ENCODE measurements at regions not wholly inside any gene's neighbourhood (a gene's known extent, or its start where the extent isn't known, plus 50 kb on each side); places are given as distances from the start of the nearest gene placed in this dataset.

- ATAC-seq (no peak), DNase-seq (no peak)
- Histone ChIP-seq H3K36me3 (ENCODE audit: low read depth) (no peaks in the 10 kb centered on the region), H3K4me3 (no peak overlapping the region), H3K9me3 (no peaks in the 10 kb centered on the region), H3K4me1 (ENCODE audit: low read depth) (no peaks in the 10 kb centered on the region)
- intact Hi-C loops (cut with DNase I, micrococcal nuclease): no loop called here
- no peak for TF ChIP-seq CTCF (IDR thresholded peaks at IDR 0.05)
Observed at GRCh38 chr2:216774180-216774579, 78.8 kb upstream of the IGFBP5 start.

DNA sequence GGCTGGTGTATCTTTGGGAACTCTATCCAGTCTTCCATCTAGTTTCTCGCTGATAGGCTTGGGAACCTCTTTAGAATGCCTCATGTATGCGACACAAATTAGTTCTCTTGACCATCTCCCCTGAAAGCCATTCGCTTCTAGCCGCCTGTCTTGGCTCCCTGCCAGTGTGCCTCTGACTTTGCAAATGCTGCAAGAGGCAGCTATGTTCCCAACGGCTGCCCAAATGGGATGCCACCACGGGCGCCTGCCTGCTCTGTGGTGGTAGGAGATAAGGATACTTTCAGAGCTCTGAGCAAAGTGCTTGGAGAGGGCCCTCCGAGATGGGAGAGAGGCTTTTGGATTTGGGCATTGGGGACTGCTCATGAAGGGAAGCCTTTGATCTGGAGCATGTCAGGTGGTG, 77.7 kb upstream of the IGFBP5 start:
- DNase-seq (no peak), ATAC-seq (no peak)
- H3K36me3 ChIP-seq (ENCODE audit: low read depth): no peaks in the 10 kb centered on the region
- H3K4me3 ChIP-seq: no peak overlapping the region
- intact Hi-C loops (cut with DNase I, micrococcal nuclease): no loop called here
- no peaks in the 10 kb centered on the region for H3K9me3 ChIP-seq
- H3K4me1 ChIP-seq (ENCODE audit: low read depth): no peaks in the 10 kb centered on the region
- TF ChIP-seq CTCF (IDR thresholded peaks at IDR 0.05): no peak

DNA sequence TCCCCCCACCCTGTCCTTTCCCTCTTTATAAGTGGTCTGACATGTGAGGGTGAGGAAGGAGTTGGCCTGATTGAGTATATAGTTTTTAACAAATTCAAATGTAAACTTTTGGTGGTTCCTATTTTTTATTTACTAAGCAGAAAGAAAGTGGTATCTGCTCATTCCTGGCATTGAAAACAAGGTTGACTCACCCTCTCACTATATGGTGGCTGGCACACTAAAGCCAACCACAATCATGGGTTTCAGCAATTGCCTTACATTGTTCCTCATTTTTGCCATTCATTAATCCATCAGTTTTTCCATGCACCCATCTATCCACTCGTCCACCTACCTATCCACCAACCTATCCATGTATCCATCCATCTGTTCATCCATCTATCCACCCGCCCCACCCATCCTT, 75.4 kb upstream of the IGFBP5 start:
- ATAC-seq (no peak), DNase-seq (no peak)
- no peaks in the 10 kb centered on the region for H3K4me1 ChIP-seq (ENCODE audit: low read depth)
- H3K9me3 ChIP-seq: no peaks in the 10 kb centered on the region
- no peaks in the 10 kb centered on the region for H3K36me3 ChIP-seq (ENCODE audit: low read depth)
- H3K4me3 ChIP-seq: no peak overlapping the region
- intact Hi-C loops (cut with DNase I, micrococcal nuclease): no loop called here
- TF ChIP-seq CTCF (IDR thresholded peaks at IDR 0.05): no peak

DNA sequence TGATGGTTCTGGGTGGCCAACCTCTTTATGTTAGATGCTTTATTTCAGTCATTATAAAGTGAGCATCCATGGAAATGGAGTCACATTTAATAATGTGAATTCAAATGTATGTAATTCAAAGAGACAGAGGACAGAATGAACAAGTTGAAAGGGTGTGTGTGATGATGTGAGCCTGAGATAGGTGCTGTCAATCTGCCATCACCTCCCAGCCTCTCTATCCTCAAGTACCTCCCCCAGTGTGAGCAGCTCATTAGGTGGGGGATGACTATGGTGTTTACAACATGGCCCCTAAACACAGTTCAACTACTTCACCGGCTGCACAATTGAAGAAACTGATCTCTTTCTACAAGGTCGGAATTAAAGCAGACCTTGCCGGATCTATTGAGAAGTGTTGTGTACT, 74.7 kb upstream of the IGFBP5 start:
- ATAC-seq: no peak
- Histone ChIP-seq H3K36me3 (ENCODE audit: low read depth) (no peaks in the 10 kb centered on the region), H3K4me3 (no peak overlapping the region), H3K9me3 (no peaks in the 10 kb centered on the region), H3K4me1 (ENCODE audit: low read depth) (no peaks in the 10 kb centered on the region)
- DNase-seq: no peak
- intact Hi-C loops (cut with DNase I, micrococcal nuclease): no loop called here
- no peak for TF ChIP-seq CTCF (IDR thresholded peaks at IDR 0.05)

- TF ChIP-seq CTCF (IDR thresholded peaks at IDR 0.05): no peak
- DNase-seq (no peak), ATAC-seq (no peak)
- no peaks in the 10 kb centered on the region for H3K9me3 ChIP-seq
- H3K36me3 ChIP-seq (ENCODE audit: low read depth): no peaks in the 10 kb centered on the region
- no peak overlapping the region for H3K4me3 ChIP-seq
- H3K4me1 ChIP-seq (ENCODE audit: low read depth): no peaks in the 10 kb centered on the region
- intact Hi-C loops (cut with DNase I, micrococcal nuclease): no loop called here
Observed at GRCh38 chr2:216769626-216770025, 74.3 kb upstream of the IGFBP5 start.

GRCh38 chr2:216768908-216769411, 73.6 kb upstream of the IGFBP5 start:
- DNase-seq (no peak), ATAC-seq (no peak)
- Histone ChIP-seq H3K4me3 (no peak overlapping the region), H3K4me1 (ENCODE audit: low read depth) (no peaks in the 10 kb centered on the region), H3K9me3 (no peaks in the 10 kb centered on the region), H3K36me3 (ENCODE audit: low read depth) (no peaks in the 10 kb centered on the region)
- TF ChIP-seq CTCF (IDR thresholded peaks at IDR 0.05): no peak
- intact Hi-C loops (cut with DNase I, micrococcal nuclease): no loop called here

All from mucosa of descending colon (tissue), 3 donors.